HAP-1 (cell line): ENCODE measurements at regions not wholly inside any gene's neighbourhood (a gene's known extent, or its start where the extent isn't known, plus 50 kb on each side); places are given as distances from the start of the nearest gene placed in this dataset.

Experiments used
- DNase-seq, 2 experiments: peaks; one replicate each; pipeline ENCODE4 v3.0.0-alpha.2; 2016 to 2020; ENCODE audit warnings: low spot score in 2 of 2
- H3K27me3 ChIP-seq: fragments of 250-450 bp; sonication (Bioruptor Pico); 2 replicates; pipeline ENCODE4 v1.5.1; 2020; ENCODE audit warnings: low read depth, mild to moderate bottlenecking, moderate library complexity
- H3K36me3 ChIP-seq: fragments of 250-450 bp; sonication (Bioruptor Pico); replicated peaks from 2 replicates; pipeline ENCODE4 v1.5.1; 2020; ENCODE audit warnings: mild to moderate bottlenecking
- H3K4me1 ChIP-seq: fragments of 250-450 bp; sonication (Bioruptor Pico); 2 replicates; pipeline ENCODE4 v1.5.1; 2020; ENCODE audit warnings: mild to moderate bottlenecking
- H3K4me3 ChIP-seq: fragments of 250-450 bp; sonication (Bioruptor Pico); 2 replicates; pipeline ENCODE4 v1.5.1; 2020; ENCODE audit warnings: mild to moderate bottlenecking, moderate library complexity
- H3K9me3 ChIP-seq: fragments of 250-450 bp; sonication (Bioruptor Pico); 2 replicates; pipeline ENCODE4 v1.5.1; 2020; ENCODE audit warnings: mild to moderate bottlenecking, moderate library complexity
- in situ Hi-C: fragments of 300-500 bp; cut with MboI; formaldehyde crosslinking; loops from 3 replicates; pipeline ENCODE4 v1.14.3; 2020; ENCODE audit warnings: low sequenced_read_pairs, inconsistent platforms, mixed read lengths

GRCh38 chr2:212607080-212607479 lies 68.5 kb upstream of the ERBB4 start:
- no peaks in the 10 kb centered on the region for H3K27me3 ChIP-seq
- no peaks in the 10 kb centered on the region for H3K9me3 ChIP-seq
- no peak overlapping the region for H3K4me3 ChIP-seq
- in situ Hi-C loops, result no loop called here
- DNase-seq, result no peak
- H3K4me1 ChIP-seq, result no peaks in the 10 kb centered on the region
- no peaks in the 10 kb centered on the region for H3K36me3 ChIP-seq

GRCh38 chr2:212606232-212606631 lies 67.6 kb upstream of the ERBB4 start:
- in situ Hi-C loops, result no loop called here
- DNase-seq, result no peak
- Histone ChIP-seq H3K9me3 (no peaks in the 10 kb centered on the region), H3K4me3 (no peak overlapping the region), H3K4me1 (no peaks in the 10 kb centered on the region), H3K27me3 (no peaks in the 10 kb centered on the region), H3K36me3 (no peaks in the 10 kb centered on the region)

- no peaks in the 10 kb centered on the region for H3K4me1 ChIP-seq
- DNase-seq, result no peak
- in situ Hi-C loops, result no loop called here
- no peak overlapping the region for H3K4me3 ChIP-seq
- peaks cover 5% of the 10 kb centered on the region; the same call in 1 of the 2 replicates for H3K27me3 ChIP-seq
- no peaks in the 10 kb centered on the region for H3K36me3 ChIP-seq
- no peaks in the 10 kb centered on the region for H3K9me3 ChIP-seq
These were observed 58.1 kb upstream of the ERBB4 start for GRCh38 chr2:212596688-212597087.

- H3K9me3 ChIP-seq, result no peaks in the 10 kb centered on the region
- no peak for DNase-seq
- H3K4me3 ChIP-seq, result no peak overlapping the region
- H3K4me1 ChIP-seq, result no peaks in the 10 kb centered on the region
- in situ Hi-C loops, result no loop called here
- H3K27me3 ChIP-seq, result peaks cover 5% of the 10 kb centered on the region; the same call in 1 of the 2 replicates
- H3K36me3 ChIP-seq, result no peaks in the 10 kb centered on the region
These were observed 57.7 kb upstream of the ERBB4 start for GRCh38 chr2:212596276-212596675.

- no peaks in the 10 kb centered on the region for H3K9me3 ChIP-seq
- DNase-seq, result no peak
- no peaks in the 10 kb centered on the region for H3K36me3 ChIP-seq
- in situ Hi-C loops, result no loop called here
- H3K4me3 ChIP-seq, result no peak overlapping the region
- no peaks in the 10 kb centered on the region for H3K4me1 ChIP-seq
- H3K27me3 ChIP-seq, result peaks cover 5% of the 10 kb centered on the region; the same call in 1 of the 2 replicates
These were observed 56.5 kb upstream of the ERBB4 start for GRCh38 chr2:212595036-212595654.

- no peak for DNase-seq
- 0 out of 2 replicates have a peak, but pooled peaks cover 3% of the 10 kb centered on the region for H3K27me3 ChIP-seq
- in situ Hi-C loops, result no loop called here
These were observed 54.1 kb upstream of the ERBB4 start for GRCh38 chr2:212592695-212593094.

More at GRCh38 chr2:212592695-212593094, 54.1 kb upstream of the ERBB4 start:
- H3K4me3 ChIP-seq, result no peak overlapping the region
- H3K36me3 ChIP-seq, result no peaks in the 10 kb centered on the region
- no peaks in the 10 kb centered on the region for H3K9me3 ChIP-seq
- H3K4me1 ChIP-seq, result no peaks in the 10 kb centered on the region
